PC-3 (cell line): ENCODE measurements at regions not wholly inside any gene's neighbourhood (a gene's known extent, or its start where the extent isn't known, plus 50 kb on each side); places are given as distances from the start of the nearest gene placed in this dataset.
"Not testable (repeated sequence)": the region's sequence is repeated elsewhere in the genome, so short reads cannot be mapped to it uniquely, and the experiment has no call there.

Source experiments
- CTCF ChIP-seq: fragments of 300-600 bp; sonication (generic); conservative IDR thresholded peaks from 2 replicates; pipeline ENCODE4 v1.5.1; 2017; ENCODE audit warnings: antibody characterized with exemption, low read depth, mild to moderate bottlenecking, low read length
- EZH2 ChIP-seq: fragments of 300-600 bp; sonication (generic); IDR thresholded peaks from one replicate; pipeline ENCODE4 v1.6.1; 2017; ENCODE audit warnings: antibody characterized with exemption, mild to moderate bottlenecking, low read length; ENCODE audit not compliant: unreplicated experiment

- not testable (repeated sequence) for TF ChIP-seq CTCF, EZH2
Measured at GRCh38 chr9:64458642-64459041, 826.4 kb downstream of the FOXD4L5 start.
